ENCODE measurements at regions not wholly inside any gene's neighbourhood (a gene's known extent, or its start where the extent isn't known, plus 50 kb on each side); places are given as distances from the start of the nearest gene placed in this dataset.

DNA sequence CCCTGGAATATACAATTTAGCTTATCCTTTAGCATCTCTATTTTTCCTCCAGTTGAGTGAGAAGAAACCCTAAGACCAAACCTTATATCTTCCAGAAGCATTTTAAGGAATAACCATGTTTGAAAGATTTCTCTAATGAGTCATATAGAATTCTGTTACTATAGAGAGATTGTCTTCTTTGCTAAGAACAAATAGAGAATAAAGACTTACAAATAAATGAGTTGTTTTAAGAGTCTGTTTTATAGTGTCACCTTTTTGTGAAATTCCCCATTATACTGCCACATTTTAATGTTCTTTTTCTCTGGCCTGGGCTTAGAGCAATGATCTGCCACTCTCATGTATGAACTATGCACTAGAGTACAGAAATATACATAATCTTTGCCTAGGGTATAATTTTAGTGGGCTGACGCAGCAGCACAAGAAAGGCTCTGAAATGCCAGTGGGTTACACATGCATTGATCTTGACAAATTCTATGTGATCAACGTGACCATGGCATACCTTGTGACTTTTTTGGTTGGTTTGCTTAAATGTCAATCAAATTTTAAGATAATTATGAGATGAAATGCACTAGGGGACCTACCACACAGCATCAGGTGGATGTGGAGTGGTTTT, 145.1 kb upstream of the MKLN1 start:
- no peak for DNase-seq (ENCODE audit: low read depth)

GRCh38 chr7:131183072-131183471, 144.6 kb upstream of the MKLN1 start:
- DNase-seq (ENCODE audit: low read depth): no peak

DNA sequence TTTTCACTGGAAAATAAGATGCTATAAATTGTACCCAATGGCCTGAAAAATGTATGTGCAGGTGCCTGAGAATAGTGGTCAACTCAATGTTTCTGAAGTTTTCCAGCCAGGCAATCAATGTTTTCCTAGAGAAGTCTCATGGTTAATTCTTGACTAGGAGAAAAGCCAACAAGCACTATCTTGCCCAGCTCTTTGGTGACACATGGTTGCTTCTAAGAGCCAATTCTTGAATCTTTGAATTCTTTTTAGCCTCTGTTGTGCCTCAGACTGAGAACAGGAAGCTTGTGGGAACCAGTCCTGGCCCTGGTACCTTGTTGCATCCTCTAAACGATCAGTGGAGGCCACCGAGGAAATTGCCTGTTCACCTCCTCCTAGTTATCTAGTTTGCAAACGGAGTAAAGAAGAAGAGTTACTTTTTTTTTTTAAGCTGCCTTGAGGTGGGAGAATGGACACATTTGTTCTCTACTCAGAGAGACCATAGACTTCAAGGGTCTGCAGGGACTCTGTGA, 144.0 kb upstream of the MKLN1 start:
- DNase-seq (ENCODE audit: low read depth): no peak

DNA sequence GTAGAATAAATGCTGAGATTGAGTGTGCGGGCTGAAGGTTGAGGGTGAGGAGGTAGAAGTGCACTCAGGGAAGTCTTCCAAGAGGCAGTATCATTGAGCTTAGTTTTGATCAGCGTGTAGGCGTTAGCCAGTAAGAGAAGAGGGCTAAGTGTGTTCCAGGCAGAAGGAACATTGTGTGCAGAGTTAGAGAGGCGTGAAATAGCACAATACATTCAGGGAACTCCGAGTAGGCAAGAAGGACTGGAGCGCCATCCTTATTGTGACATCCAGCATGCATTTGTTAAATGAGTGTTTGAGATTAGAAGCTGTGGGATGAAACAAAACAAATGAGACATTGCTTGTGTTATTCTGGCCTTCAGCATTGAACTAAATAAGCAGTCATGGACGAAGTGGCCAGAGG, 140.9 kb upstream of the MKLN1 start:
- no peak for DNase-seq (ENCODE audit: low read depth)

GRCh38 chr7:131188367-131189339, 139.0 kb upstream of the MKLN1 start:
- DNase-seq (ENCODE audit: low read depth): peak; percentile 99

- no peak for DNase-seq (ENCODE audit: low read depth)
Measured at GRCh38 chr7:131189488-131189887, 138.2 kb upstream of the MKLN1 start.

- peak; percentile 69 for DNase-seq (ENCODE audit: low read depth)
Measured at GRCh38 chr7:131190146-131190545, 137.5 kb upstream of the MKLN1 start.

DNA sequence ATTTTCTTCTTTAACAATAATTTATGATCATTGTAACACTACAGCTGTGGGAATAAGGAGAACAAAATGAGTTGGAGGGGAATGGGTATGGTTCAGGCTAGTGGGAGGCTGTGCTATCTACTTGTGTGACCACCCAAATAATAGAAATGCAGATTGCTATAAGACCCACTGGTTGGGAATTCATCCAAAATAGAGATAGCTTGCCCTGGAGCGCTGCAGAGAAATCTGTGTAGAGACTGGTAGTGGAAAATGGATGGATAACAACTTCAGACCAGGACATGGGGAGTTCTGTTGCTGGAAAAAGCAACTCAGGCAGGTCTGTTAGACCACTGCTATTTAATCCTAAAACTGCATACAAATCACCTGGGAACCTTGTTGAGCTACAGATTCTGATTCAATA, 137.1 kb upstream of the MKLN1 start:
- no peak for DNase-seq (ENCODE audit: low read depth)

GRCh38 chr7:131194070-131194865, 133.4 kb upstream of the MKLN1 start:
- no peak for DNase-seq (ENCODE audit: low read depth)

DNA sequence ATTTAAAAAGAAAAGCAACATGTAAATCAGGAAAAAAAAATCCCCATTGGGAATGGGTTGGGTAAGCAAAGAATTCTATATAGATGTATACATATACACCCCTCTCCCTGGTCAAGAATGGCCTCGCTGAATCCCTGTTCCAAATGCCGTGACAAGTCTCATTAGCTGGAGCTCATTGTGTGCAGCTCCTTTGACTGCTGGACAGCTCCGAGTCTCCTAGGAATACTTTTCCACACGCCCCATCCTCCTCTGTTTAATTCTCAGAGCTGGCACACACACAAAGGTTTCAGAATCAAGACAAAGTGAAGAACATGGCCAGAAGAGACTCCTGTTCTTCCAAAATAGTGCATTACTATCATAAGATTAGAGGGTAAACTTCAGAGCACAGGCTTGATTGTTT, 130.9 kb upstream of the MKLN1 start:
- peak; percentile 53 for DNase-seq (ENCODE audit: low read depth)

GRCh38 chr7:131197920-131198615, 129.6 kb upstream of the MKLN1 start:
- DNase-seq (ENCODE audit: low read depth): peak; percentile 85

GRCh38 chr7:131202451-131202850, 125.2 kb upstream of the MKLN1 start:
- DNase-seq (ENCODE audit: low read depth): no peak

DNA sequence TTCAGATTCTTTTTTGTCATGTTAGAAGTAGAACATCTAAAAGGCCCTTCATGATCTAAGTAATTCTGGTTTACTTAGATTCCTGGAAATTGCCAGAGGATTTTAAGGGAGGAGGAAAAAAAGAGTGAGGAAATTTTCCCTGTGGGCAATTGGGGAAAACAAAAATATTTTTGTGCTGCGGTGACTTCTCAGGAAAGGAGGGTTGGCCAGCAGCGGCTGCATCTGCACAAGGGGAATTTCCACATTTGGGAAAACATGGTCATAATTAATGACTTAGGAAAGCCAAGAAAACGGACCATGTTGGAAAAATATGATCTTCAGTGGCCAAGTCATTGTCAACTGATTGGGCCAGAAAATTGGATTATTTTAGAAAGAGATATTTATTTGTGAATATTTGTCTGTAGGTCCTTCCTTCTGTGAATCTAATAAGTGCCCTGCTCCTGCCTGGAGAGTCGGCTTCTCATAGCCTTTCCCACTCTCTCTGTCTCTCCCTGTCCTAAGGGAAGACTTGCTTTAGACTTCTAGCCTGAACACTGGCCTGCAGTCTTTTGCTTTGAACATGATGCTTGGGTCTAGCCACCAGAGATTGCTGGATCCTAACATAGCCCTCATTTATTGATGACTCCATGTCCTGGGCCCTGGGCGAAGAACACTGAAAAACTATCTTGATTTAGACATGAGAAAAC, 124.2 kb upstream of the MKLN1 start:
- peak; percentile 77 for DNase-seq (ENCODE audit: low read depth)

DNA sequence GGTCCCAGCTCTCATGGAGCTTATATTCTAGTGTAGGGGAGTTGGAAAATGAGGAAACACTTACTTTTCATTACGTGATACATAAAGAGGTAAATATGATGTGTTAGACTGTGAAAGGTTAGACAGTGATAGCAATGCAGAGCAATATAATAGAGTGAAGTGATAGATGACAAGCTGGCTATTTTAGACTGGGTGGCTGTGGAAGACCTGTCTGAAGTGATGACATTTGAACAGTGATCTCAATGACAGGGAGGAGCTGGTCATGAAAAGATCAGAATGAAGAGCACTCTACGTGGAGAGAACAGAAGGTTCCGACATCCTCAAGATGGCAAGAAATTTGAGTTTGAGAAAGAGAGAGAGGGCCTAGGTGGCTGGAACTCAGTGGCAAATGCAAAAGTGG, 118.9 kb upstream of the MKLN1 start:
- DNase-seq (ENCODE audit: low read depth): no peak

- no peak for DNase-seq (ENCODE audit: low read depth)
Measured at GRCh38 chr7:131210618-131211017, 117.1 kb upstream of the MKLN1 start.

DNA sequence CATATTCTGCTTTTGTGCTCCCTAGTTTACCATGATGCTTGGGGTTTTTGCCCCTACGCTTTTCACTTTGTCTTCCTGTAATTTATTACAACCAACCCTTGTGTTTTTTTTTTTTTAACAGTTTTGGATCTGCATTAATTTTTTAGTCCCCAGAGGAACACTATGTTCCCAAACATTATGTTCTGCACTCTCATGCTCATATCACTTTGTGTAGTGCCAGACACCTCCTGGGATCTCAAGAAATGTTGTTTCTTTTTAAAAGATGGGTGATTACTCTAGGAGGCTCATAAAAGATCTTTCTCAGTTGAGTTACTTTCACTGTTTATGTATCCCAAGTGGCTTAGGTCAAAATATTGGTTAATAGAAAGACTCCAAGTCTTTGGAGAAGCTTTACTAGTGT, 116.2 kb upstream of the MKLN1 start:
- no peak for DNase-seq (ENCODE audit: low read depth)

GRCh38 chr7:131212114-131212513, 115.6 kb upstream of the MKLN1 start:
- DNase-seq (ENCODE audit: low read depth): no peak

- peak; percentile 14 for DNase-seq (ENCODE audit: low read depth)
Measured at GRCh38 chr7:131218727-131219128, 108.9 kb upstream of the MKLN1 start.

DNA sequence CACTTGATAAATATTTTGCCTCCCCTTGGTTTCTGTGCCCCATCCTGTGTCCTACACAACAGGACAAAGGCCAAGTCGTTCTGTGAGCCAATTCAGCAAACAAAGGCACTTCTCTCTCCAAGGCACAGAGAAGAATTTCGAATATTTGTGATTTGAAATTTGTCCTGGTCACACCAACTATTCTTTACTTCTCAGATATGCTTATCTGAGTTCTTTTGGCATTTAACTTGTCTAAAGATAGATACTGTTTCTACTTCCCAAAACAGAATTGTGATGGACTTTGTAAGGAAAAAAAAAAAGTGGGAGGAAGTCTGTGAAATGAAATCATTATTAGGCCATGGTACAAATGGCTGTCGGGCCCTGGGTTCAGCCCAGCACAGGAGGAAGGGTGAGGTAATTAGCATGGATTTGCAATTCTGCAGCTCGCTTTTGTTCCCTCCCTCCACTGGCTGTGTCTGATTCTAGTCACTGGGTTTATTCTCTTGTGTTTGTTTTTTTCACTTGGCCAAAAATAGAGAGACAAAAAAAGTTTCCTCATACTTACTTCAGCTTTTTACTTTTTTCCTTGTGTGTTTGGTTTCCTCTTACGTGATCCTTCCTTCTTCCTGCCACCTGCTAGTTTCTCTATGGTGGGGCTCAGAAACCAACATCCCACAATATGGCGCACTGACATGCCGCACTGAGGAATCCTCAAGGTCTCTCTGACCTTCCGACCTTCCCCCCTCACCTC, 108.2 kb upstream of the MKLN1 start:
- DNase-seq (ENCODE audit: low read depth): no peak

DNA sequence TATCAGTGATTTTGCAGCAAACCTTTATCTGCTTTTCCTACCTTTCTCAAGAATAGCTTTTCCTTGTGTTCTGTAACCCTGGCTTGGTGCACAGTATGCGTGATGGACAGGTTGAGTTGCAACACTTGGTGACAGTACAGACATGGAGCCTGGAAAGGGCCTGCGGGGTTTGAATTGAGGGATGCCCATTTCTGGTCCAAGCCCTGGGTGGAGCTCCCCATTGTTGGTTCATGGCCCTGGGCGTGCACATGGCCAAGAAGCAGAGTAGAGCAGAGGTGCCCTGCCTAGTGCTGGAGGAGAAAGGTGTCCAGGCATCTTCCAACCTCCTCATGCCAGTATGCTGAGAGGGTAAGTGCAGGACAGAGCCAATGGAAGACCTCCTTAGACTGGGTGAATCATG, 106.6 kb upstream of the MKLN1 start:
- DNase-seq (ENCODE audit: low read depth): no peak

Measured in RPMI7951 (cell line).